CD4-positive, alpha-beta memory T cell (primary cell): ENCODE measurements at regions not wholly inside any gene's neighbourhood (a gene's known extent, or its start where the extent isn't known, plus 50 kb on each side); places are given as distances from the start of the nearest gene placed in this dataset.

Experiments used
- CTCF ChIA-PET: fragments of 350-600 bp; sonication (Branson Sonifier 250); formaldehyde crosslinking; loops from one replicate; lab custom pipeline; 2021; ENCODE audit warnings: inconsistent platforms; ENCODE audit not compliant: partially characterized antibody; lab: Charles Lee
- POLR2A ChIA-PET: fragments of 350-600 bp; sonication (Branson Sonifier 250); formaldehyde crosslinking; loops from one replicate; lab custom pipeline; 2021; ENCODE audit not compliant: partially characterized antibody; lab: Charles Lee
- DNase-seq, 5 donors: peaks; one replicate each; pipeline versions ENCODE4 v3.0.0 to v3.0.0-alpha.2; 2020 to 2022; ENCODE audit warnings: mixed read lengths in 1 of 5
- H3K27ac ChIP-seq: one replicate; pipeline ENCODE4 v1.7.0; 2013; ENCODE audit warnings: low read depth, low read length
- H3K27me3 ChIP-seq: 2 replicates; pipeline ENCODE4 v1.7.0; 2013; ENCODE audit warnings: mild to moderate bottlenecking, low read length, moderate library complexity; ENCODE audit not compliant: insufficient read depth
- H3K36me3 ChIP-seq: 2 replicates; pipeline ENCODE4 v1.7.0; 2013; ENCODE audit warnings: mild to moderate bottlenecking, low read length, moderate library complexity; ENCODE audit not compliant: insufficient read depth
- H3K4me1 ChIP-seq: 2 replicates; pipeline ENCODE4 v1.7.0; 2013; ENCODE audit warnings: mild to moderate bottlenecking, low read length, moderate library complexity; ENCODE audit not compliant: insufficient read depth
- H3K4me3 ChIP-seq, 2 donors: one replicate each; pipeline ENCODE4 v1.7.0; 2013; ENCODE audit warnings: low read length in 2 of 2, mild to moderate bottlenecking in 1 of 2
- H3K9me3 ChIP-seq, 2 donors: one replicate each; pipeline ENCODE4 v1.7.0; 2013; ENCODE audit warnings: low read length in 2 of 2, control low read depth in 1 of 2; ENCODE audit not compliant: control insufficient read depth in 1 of 2
- H3K27ac Mint-ChIP-seq, 7 donors: one replicate each; pipeline ENCODE4 v1.8.0; 2020 to 2021; ENCODE audit warnings: mixed read lengths in 7 of 7, mild to moderate bottlenecking in 6 of 7, inconsistent platforms in 3 of 7, moderate library complexity in 3 of 7
- H3K27me3 Mint-ChIP-seq, 2 donors: one replicate each; pipeline ENCODE4 v1.8.0; 2020 to 2021; ENCODE audit warnings: mixed read lengths in 2 of 2
- H3K36me3 Mint-ChIP-seq, 2 donors: one replicate each; pipeline ENCODE4 v1.8.0; 2020 to 2021; ENCODE audit warnings: mixed read lengths in 2 of 2, inconsistent platforms in 1 of 2, mild to moderate bottlenecking in 1 of 2
- H3K4me1 Mint-ChIP-seq, 4 donors: one replicate each; pipeline ENCODE4 v1.8.0; 2020 to 2021; ENCODE audit warnings: mixed read lengths in 4 of 4, mild to moderate bottlenecking in 1 of 4
- H3K4me3 Mint-ChIP-seq, 8 donors: one replicate each; pipeline ENCODE4 v1.8.0; 2020 to 2021; ENCODE audit warnings: mixed read lengths in 8 of 8, mild to moderate bottlenecking in 7 of 8, moderate library complexity in 6 of 8, inconsistent platforms in 3 of 8
- H3K9me3 Mint-ChIP-seq, 8 donors: one replicate each; pipeline ENCODE4 v1.8.0; 2020 to 2021; ENCODE audit warnings: mixed read lengths in 8 of 8, mild to moderate bottlenecking in 5 of 8, inconsistent platforms in 3 of 8, moderate library complexity in 1 of 8
- intact Hi-C: fragments of 100-400 bp; cut with micrococcal nuclease; formaldehyde crosslinking; loops from one replicate; pipeline ENCODE4 v1.15.1; 2023

GRCh38 chr6:51015394-51015793 is 196.7 kb downstream of the TFAP2B start:
- no peaks in the 10 kb centered on the region for H3K9me3 ChIP-seq
- H3K4me1 Mint-ChIP-seq, result no peaks in the 10 kb centered on the region
- H3K27me3 ChIP-seq, result no peaks in the 10 kb centered on the region
- H3K4me1 ChIP-seq, result no peaks in the 10 kb centered on the region
- H3K36me3 ChIP-seq, result no peaks in the 10 kb centered on the region
- peaks cover 0 to 3% (median 0%) of the 10 kb centered on the region in 8 donors for H3K9me3 Mint-ChIP-seq
- CTCF ChIA-PET, result interaction anchor here (0.9 kb wide), 1 partner anchor 71 kb away, joined by 3 read pairs; no protein-coding TSS in a partner anchor
- no peak overlapping the region for H3K4me3 ChIP-seq
- H3K4me3 Mint-ChIP-seq, result no peak overlapping the region
- DNase-seq, result no peak
- POLR2A ChIA-PET, result no interaction called here
- no peaks in the 10 kb centered on the region for H3K36me3 Mint-ChIP-seq
- H3K27me3 Mint-ChIP-seq, result no peaks in the 10 kb centered on the region
- no peak overlapping the region for H3K27ac Mint-ChIP-seq
- H3K27ac ChIP-seq, result no peak overlapping the region
- intact Hi-C loops, result no loop called here

DNA sequence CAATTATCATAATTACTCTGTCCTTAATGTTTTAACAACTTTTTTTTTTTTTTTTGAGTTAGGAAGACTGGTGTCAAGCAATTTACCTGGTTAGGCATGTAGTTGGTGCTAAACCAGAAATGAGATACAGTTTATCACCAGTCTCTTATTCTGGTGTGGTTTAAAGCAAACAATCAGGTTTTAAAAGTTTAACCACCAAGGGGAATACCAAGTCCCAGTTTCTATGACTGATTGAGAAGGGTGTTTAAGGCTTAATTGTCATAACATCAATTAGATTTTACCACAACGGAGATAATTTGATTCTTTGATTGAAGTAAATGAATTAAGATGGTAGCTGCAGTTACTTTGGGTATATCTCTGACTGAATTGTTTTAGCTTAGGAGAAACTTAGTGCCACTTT is 197.8 kb downstream of the TFAP2B start:
- no peak overlapping the region for H3K27ac Mint-ChIP-seq
- peaks cover 0 to 8% (median 0%) of the 10 kb centered on the region in 8 donors for H3K9me3 Mint-ChIP-seq
- Histone ChIP-seq H3K4me3 (no peak overlapping the region), H3K4me1 (no peaks in the 10 kb centered on the region), H3K27ac (no peak overlapping the region), H3K9me3 (no peaks in the 10 kb centered on the region), H3K36me3 (no peaks in the 10 kb centered on the region), H3K27me3 (no peaks in the 10 kb centered on the region)
- H3K36me3 Mint-ChIP-seq, result no peaks in the 10 kb centered on the region
- H3K27me3 Mint-ChIP-seq, result no peaks in the 10 kb centered on the region
- ChIA-PET POLR2A (no interaction called here), CTCF (no interaction called here)
- no peak overlapping the region for H3K4me3 Mint-ChIP-seq
- no peaks in the 10 kb centered on the region for H3K4me1 Mint-ChIP-seq
- DNase-seq, result no peak
- intact Hi-C loops, result no loop called here

DNA sequence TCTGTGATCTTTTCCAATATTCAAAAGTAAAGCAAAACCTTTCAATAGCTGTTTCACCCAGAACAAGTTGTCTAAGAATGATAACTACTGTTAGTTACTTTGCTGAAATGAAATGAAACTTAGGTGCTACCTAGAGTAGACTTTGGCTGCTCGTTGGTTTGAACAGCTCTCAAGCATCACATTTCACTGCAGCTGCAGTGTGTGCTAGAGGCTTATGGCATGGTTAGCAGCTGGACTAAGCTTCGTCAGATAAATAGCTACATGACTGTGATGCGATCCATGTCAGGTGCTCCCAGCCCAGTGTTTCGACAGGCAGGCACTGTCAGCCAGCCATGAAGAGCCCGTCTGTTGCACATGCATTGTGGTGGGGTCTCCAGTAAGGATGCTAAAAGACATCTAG is 201.1 kb downstream of the TFAP2B start:
- H3K27me3 Mint-ChIP-seq, result no peaks in the 10 kb centered on the region
- no peak overlapping the region for H3K4me3 Mint-ChIP-seq
- Histone ChIP-seq H3K27me3 (no peaks in the 10 kb centered on the region), H3K36me3 (no peaks in the 10 kb centered on the region), H3K4me3 (no peak overlapping the region), H3K9me3 (no peaks in the 10 kb centered on the region), H3K4me1 (no peaks in the 10 kb centered on the region), H3K27ac (no peak overlapping the region)
- no peak for DNase-seq
- CTCF ChIA-PET, result no interaction called here
- intact Hi-C loops, result no loop called here
- no peaks in the 10 kb centered on the region for H3K4me1 Mint-ChIP-seq
- H3K9me3 Mint-ChIP-seq, result peaks cover 0 to 8% (median 0%) of the 10 kb centered on the region in 8 donors
- POLR2A ChIA-PET, result no interaction called here
- H3K36me3 Mint-ChIP-seq, result no peaks in the 10 kb centered on the region
- H3K27ac Mint-ChIP-seq, result no peak overlapping the region

- Mint-ChIP-seq H3K4me1 (no peaks in the 10 kb centered on the region), H3K27me3 (no peaks in the 10 kb centered on the region), H3K27ac (no peak overlapping the region), H3K4me3 (no peak overlapping the region), H3K36me3 (no peaks in the 10 kb centered on the region), H3K9me3 (peaks cover 0 to 8% (median under 1%) of the 10 kb centered on the region in 8 donors)
- H3K36me3 ChIP-seq, result no peaks in the 10 kb centered on the region
- POLR2A ChIA-PET, result no interaction called here
- no peak overlapping the region for H3K4me3 ChIP-seq
- H3K4me1 ChIP-seq, result no peaks in the 10 kb centered on the region
- intact Hi-C loops, result no loop called here
- H3K9me3 ChIP-seq, result no peaks in the 10 kb centered on the region
- no peaks in the 10 kb centered on the region for H3K27me3 ChIP-seq
- DNase-seq, result no peak
- H3K27ac ChIP-seq, result no peak overlapping the region
- CTCF ChIA-PET, result no interaction called here
Observed at GRCh38 chr6:51021171-51021570, 202.5 kb downstream of the TFAP2B start.

DNA sequence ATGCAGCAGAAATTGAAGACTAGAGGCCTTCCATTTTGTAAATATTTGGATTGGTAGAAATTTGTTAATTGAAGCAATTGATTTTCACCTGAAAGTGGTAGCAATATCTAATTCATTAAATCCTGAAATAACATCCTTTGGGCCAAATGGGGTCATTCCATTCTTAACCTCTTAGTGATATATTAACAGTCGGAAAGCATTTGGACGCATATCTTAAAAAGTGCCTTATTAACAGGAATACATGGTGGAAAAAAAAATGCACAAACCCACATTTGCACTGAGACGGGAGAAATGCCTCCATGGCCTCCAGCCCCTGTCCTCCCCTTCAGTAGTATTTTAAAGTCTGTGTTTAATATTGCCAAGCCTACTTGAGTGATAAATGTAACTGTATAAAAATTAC is 205.5 kb downstream of the TFAP2B start:
- Histone ChIP-seq H3K4me3 (no peak overlapping the region), H3K27ac (no peak overlapping the region), H3K4me1 (no peaks in the 10 kb centered on the region), H3K9me3 (no peaks in the 10 kb centered on the region), H3K27me3 (no peaks in the 10 kb centered on the region), H3K36me3 (no peaks in the 10 kb centered on the region)
- intact Hi-C loops, result no loop called here
- no peak overlapping the region for H3K4me3 Mint-ChIP-seq
- peaks cover 0 to 8% (median 2%) of the 10 kb centered on the region in 8 donors for H3K9me3 Mint-ChIP-seq
- H3K4me1 Mint-ChIP-seq, result no peaks in the 10 kb centered on the region
- ChIA-PET CTCF (no interaction called here), POLR2A (no interaction called here)
- H3K27ac Mint-ChIP-seq, result no peak overlapping the region
- no peak for DNase-seq
- no peaks in the 10 kb centered on the region for H3K36me3 Mint-ChIP-seq
- H3K27me3 Mint-ChIP-seq, result no peaks in the 10 kb centered on the region

- no peaks in the 10 kb centered on the region for H3K9me3 ChIP-seq
- no peaks in the 10 kb centered on the region for H3K27me3 ChIP-seq
- H3K27ac Mint-ChIP-seq, result no peak overlapping the region
- no peak overlapping the region for H3K4me3 ChIP-seq
- no peaks in the 10 kb centered on the region for H3K27me3 Mint-ChIP-seq
- POLR2A ChIA-PET, result no interaction called here
- H3K9me3 Mint-ChIP-seq, result peaks cover 0 to 8% (median under 1%) of the 10 kb centered on the region in 8 donors
- H3K4me1 Mint-ChIP-seq, result no peaks in the 10 kb centered on the region
- no peak overlapping the region for H3K4me3 Mint-ChIP-seq
- H3K36me3 ChIP-seq, result no peaks in the 10 kb centered on the region
- no peak for DNase-seq
- intact Hi-C loops, result no loop called here
- no peaks in the 10 kb centered on the region for H3K36me3 Mint-ChIP-seq
- CTCF ChIA-PET, result no interaction called here
- H3K4me1 ChIP-seq, result no peaks in the 10 kb centered on the region
- H3K27ac ChIP-seq, result no peak overlapping the region
Observed at GRCh38 chr6:51025082-51025777, 206.6 kb downstream of the TFAP2B start.

GRCh38 chr6:51027283-51028065 is 208.8 kb downstream of the TFAP2B start:
- H3K4me1 Mint-ChIP-seq, result no peaks in the 10 kb centered on the region
- no peak overlapping the region for H3K4me3 Mint-ChIP-seq
- ChIA-PET CTCF (no interaction called here), POLR2A (no interaction called here)
- no peaks in the 10 kb centered on the region for H3K36me3 ChIP-seq
- H3K27me3 Mint-ChIP-seq, result no peaks in the 10 kb centered on the region
- H3K36me3 Mint-ChIP-seq, result no peaks in the 10 kb centered on the region
- no peaks in the 10 kb centered on the region for H3K9me3 ChIP-seq
- H3K4me1 ChIP-seq, result no peaks in the 10 kb centered on the region
- H3K27ac ChIP-seq, result no peak overlapping the region
- no peak overlapping the region for H3K27ac Mint-ChIP-seq
- intact Hi-C loops, result no loop called here
- H3K4me3 ChIP-seq, result no peak overlapping the region
- H3K9me3 Mint-ChIP-seq, result peaks cover 0 to 5% (median under 1%) of the 10 kb centered on the region in 8 donors
- DNase-seq, result no peak
- no peaks in the 10 kb centered on the region for H3K27me3 ChIP-seq
